SH-SY5Y (cell line): ENCODE measurements at regions not wholly inside any gene's neighbourhood (a gene's known extent, or its start where the extent isn't known, plus 50 kb on each side); places are given as distances from the start of the nearest gene placed in this dataset.

Experiments
- GATA2 ChIP-seq: IDR thresholded peaks from 2 replicates; pipeline ENCODE4 v1.6.1; 2011; ENCODE audit warnings: mild to moderate bottlenecking, low read depth, low read length
- GATA3 ChIP-seq: IDR thresholded peaks from 2 replicates; pipeline ENCODE4 v1.6.1; 2011; ENCODE audit warnings: low read depth, mild to moderate bottlenecking, low read length, moderate library complexity

- TF ChIP-seq GATA3 (no peak), GATA2 (no peak)
Measured at GRCh38 chr9:3043369-3043768, 199.5 kb upstream of the PUM3 start.
